Stomach (tissue), 4 donors: ENCODE measurements at regions not wholly inside any gene's neighbourhood (a gene's known extent, or its start where the extent isn't known, plus 50 kb on each side); places are given as distances from the start of the nearest gene placed in this dataset.

Experiments
- POLR2AphosphoS5 ChIP-seq, 3 donors: sonication (generic); formaldehyde crosslinking; IDR thresholded peaks; one replicate each; pipeline ENCODE4 v1.6.1; 2016; ENCODE audit warnings: antibody characterized with exemption in 3 of 3
- TF ChIP-seq, protein P1 (sequence below), 7 experiments: fragments of 450-650 bp in 4 of 7; fragments of 200-600 bp in 3 of 7; sonication (generic) in 3 of 7; IDR thresholded peaks; one replicate each; pipeline ENCODE4 v1.5.1; 2016 to 2019; ENCODE audit warnings: antibody characterized with exemption in 7 of 7, control low read depth in 2 of 7, mild to moderate bottlenecking in 1 of 7

DNA sequence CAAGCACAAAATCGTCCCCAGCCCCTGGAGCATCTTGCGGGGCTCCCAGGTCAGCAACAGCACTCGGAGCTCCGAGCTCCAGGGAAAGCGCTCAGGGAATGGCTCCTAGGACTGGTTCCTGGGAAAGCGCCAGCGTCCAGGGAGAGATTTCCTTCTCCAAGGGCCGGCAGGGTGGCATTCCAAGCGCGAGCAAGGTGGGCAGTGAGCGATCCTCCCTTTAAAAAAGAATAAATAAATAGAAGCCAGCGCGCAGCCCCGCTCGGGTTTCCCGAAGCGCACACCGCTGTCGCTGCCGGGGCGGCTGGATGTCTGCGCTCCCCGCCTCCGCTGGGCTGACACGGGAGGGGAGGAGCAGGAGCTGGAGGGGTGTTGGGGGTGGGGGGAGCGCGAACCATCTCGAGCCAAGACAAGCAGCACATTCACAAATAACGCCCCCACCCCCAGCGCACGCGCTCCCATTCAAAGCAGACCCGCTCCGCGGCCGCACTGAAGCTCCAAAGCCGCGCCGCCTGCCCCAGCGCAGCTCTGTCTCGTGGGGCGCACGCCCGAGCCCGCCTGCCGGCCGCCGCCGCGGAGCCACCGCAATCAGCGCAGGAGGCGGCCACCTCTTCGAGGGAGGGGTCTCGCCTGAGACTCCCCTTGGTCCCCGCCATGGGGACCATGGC lies 327.4 kb downstream of the SH3GL2 start:
- TF ChIP-seq, protein P1, sequence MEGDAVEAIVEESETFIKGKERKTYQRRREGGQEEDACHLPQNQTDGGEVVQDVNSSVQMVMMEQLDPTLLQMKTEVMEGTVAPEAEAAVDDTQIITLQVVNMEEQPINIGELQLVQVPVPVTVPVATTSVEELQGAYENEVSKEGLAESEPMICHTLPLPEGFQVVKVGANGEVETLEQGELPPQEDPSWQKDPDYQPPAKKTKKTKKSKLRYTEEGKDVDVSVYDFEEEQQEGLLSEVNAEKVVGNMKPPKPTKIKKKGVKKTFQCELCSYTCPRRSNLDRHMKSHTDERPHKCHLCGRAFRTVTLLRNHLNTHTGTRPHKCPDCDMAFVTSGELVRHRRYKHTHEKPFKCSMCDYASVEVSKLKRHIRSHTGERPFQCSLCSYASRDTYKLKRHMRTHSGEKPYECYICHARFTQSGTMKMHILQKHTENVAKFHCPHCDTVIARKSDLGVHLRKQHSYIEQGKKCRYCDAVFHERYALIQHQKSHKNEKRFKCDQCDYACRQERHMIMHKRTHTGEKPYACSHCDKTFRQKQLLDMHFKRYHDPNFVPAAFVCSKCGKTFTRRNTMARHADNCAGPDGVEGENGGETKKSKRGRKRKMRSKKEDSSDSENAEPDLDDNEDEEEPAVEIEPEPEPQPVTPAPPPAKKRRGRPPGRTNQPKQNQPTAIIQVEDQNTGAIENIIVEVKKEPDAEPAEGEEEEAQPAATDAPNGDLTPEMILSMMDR (IDR thresholded peaks at IDR 0.05) = no peak
- no peak for TF ChIP-seq POLR2AphosphoS5 (IDR thresholded peaks at IDR 0.05)
